Neural cell (in vitro differentiated cells): ENCODE measurements at regions not wholly inside any gene's neighbourhood (a gene's known extent, or its start where the extent isn't known, plus 50 kb on each side); places are given as distances from the start of the nearest gene placed in this dataset.

Source experiments
- H2AFZ ChIP-seq: fragments of 200-600, 300-800 bp; sonication (generic), shearing (Covaris generic); 2 replicates; pipeline ENCODE4 v1.6.0; 2014; ENCODE audit warnings: low read depth, mild to moderate bottlenecking, antibody characterized with exemption, low read length, moderate library complexity
- H3F3A ChIP-seq: fragments of 200-600 bp; shearing (Covaris generic); 2 replicates; pipeline ENCODE4 v1.6.1; 2016; ENCODE audit warnings: mild to moderate bottlenecking, moderate library complexity, mixed read lengths, antibody characterized with exemption, low read length; ENCODE audit not compliant: insufficient read depth, poor library complexity, severe bottlenecking
- H3K27ac ChIP-seq: fragments of 200-600, 300-800 bp; sonication (generic), shearing (Covaris generic); 2 replicates; pipeline ENCODE4 v1.5.1; 2014; ENCODE audit warnings: mild to moderate bottlenecking, low read length, moderate library complexity
- H3K27me3 ChIP-seq: fragments of 300-800, 200-600 bp; sonication (generic), shearing (Covaris generic); 2 replicates; pipeline ENCODE4 v1.6.0; 2014; ENCODE audit warnings: mild to moderate bottlenecking, low read depth, low read length, moderate library complexity; ENCODE audit not compliant: insufficient read depth
- H3K36me3 ChIP-seq: fragments of 300-800, 200-600 bp; sonication (generic), shearing (Covaris generic); 2 replicates; pipeline ENCODE4 v1.5.1; 2014; ENCODE audit warnings: mild to moderate bottlenecking, antibody characterized with exemption, low read length, moderate library complexity; ENCODE audit not compliant: insufficient read depth
- H3K4me2 ChIP-seq: fragments of 300-800, 200-600 bp; sonication (generic), shearing (Covaris generic); 2 replicates; pipeline ENCODE4 v1.6.0; 2014; ENCODE audit warnings: mild to moderate bottlenecking, low read length
- H3K4me3 ChIP-seq: fragments of 300-800, 200-600 bp; sonication (generic), shearing (Covaris generic); 2 replicates; pipeline ENCODE4 v1.5.1; 2014; ENCODE audit warnings: mild to moderate bottlenecking, low read length, moderate library complexity
- H3K79me2 ChIP-seq: fragments of 200-600 bp; shearing (Covaris generic); replicated peaks from 2 replicates; pipeline ENCODE4 v1.6.0; 2014; ENCODE audit warnings: mild to moderate bottlenecking, low read length, moderate library complexity; ENCODE audit not compliant: insufficient read depth
- H3K9ac ChIP-seq: fragments of 300-800, 200-600 bp; sonication (generic), shearing (Covaris generic); 2 replicates; pipeline ENCODE4 v1.6.1; 2016; ENCODE audit warnings: mild to moderate bottlenecking, low read length, mixed read lengths
- H3K9me2 ChIP-seq: fragments of 200-600 bp; shearing (Covaris generic); 2 replicates; pipeline ENCODE4 v1.6.1; 2016; ENCODE audit warnings: mild to moderate bottlenecking, low read length, mixed read lengths; ENCODE audit not compliant: insufficient read depth
- H3K9me3 ChIP-seq: fragments of 200-600, 300-800 bp; sonication (generic), shearing (Covaris generic); 2 replicates; pipeline ENCODE4 v1.6.1; 2016; ENCODE audit warnings: mild to moderate bottlenecking, mixed run types, low read length, moderate library complexity, mixed read lengths
- H4K20me1 ChIP-seq: fragments of 200-600 bp; shearing (Covaris generic); 2 replicates; pipeline ENCODE4 v1.6.1; 2016; ENCODE audit warnings: mild to moderate bottlenecking, mixed run types; ENCODE audit not compliant: insufficient read depth
- CTCF ChIP-seq: fragments of 450-650 bp; IDR thresholded peaks from 2 replicates; pipeline ENCODE4 v1.5.1; 2014; ENCODE audit warnings: antibody characterized with exemption, mild to moderate bottlenecking, moderate library complexity; ENCODE audit not compliant: poor library complexity, severe bottlenecking
- EP300 ChIP-seq: fragments of 450-650 bp; conservative IDR thresholded peaks from 2 replicates; pipeline ENCODE4 v1.6.1; 2014; ENCODE audit warnings: antibody characterized with exemption, mild to moderate bottlenecking, moderate library complexity; ENCODE audit not compliant: poor library complexity, severe bottlenecking
- EZH2 ChIP-seq: fragments of 200-600, 300-800 bp; shearing (Covaris generic), sonication (generic); IDR thresholded peaks from 2 replicates; pipeline ENCODE4 v1.6.1; 2014; ENCODE audit warnings: antibody characterized with exemption, low read length, borderline replicate concordance, mild to moderate bottlenecking; ENCODE audit not compliant: insufficient read depth, poor library complexity, severe bottlenecking
- MXI1 ChIP-seq: fragments of 450-650 bp; conservative IDR thresholded peaks from 2 replicates; pipeline ENCODE4 v1.6.1; 2014; ENCODE audit warnings: antibody characterized with exemption, mild to moderate bottlenecking; ENCODE audit not compliant: poor library complexity, severe bottlenecking
- POLR2AphosphoS5 ChIP-seq: IDR thresholded peaks from 2 replicates; pipeline ENCODE4 v1.6.1; 2012
- RAD21 ChIP-seq: fragments of 450-650 bp; conservative IDR thresholded peaks from 2 replicates; pipeline ENCODE4 v1.6.1; 2014; ENCODE audit warnings: antibody characterized with exemption, mild to moderate bottlenecking, moderate library complexity
- REST ChIP-seq: IDR thresholded peaks from 2 replicates; pipeline ENCODE4 v1.6.1; 2012; ENCODE audit warnings: borderline replicate concordance
- SMC3 ChIP-seq: fragments of 450-650 bp; conservative IDR thresholded peaks from 2 replicates; pipeline ENCODE4 v1.6.1; 2014; ENCODE audit warnings: antibody characterized with exemption, mild to moderate bottlenecking, moderate library complexity; ENCODE audit not compliant: poor library complexity
- TAF1 ChIP-seq: IDR thresholded peaks from 2 replicates; pipeline ENCODE4 v1.6.1; 2012; ENCODE audit warnings: low read depth

GRCh38 chr16:5325932-5326331, 228.3 kb upstream of the EEF2KMT start:
- H2AFZ ChIP-seq = no peak overlapping the region
- H3K9ac ChIP-seq = no peak overlapping the region
- TF ChIP-seq MXI1 = no peak
- no peak overlapping the region for H3K27ac ChIP-seq
- no peaks in the 10 kb centered on the region for H3K9me2 ChIP-seq
- no peaks in the 10 kb centered on the region for H3K36me3 ChIP-seq
- H3K4me3 ChIP-seq = no peak overlapping the region
- no peaks in the 10 kb centered on the region for H3K79me2 ChIP-seq
- H3K9me3 ChIP-seq = no peaks in the 10 kb centered on the region
- no peak overlapping the region for H3K4me2 ChIP-seq
- no peaks in the 10 kb centered on the region for H4K20me1 ChIP-seq
- no peaks in the 10 kb centered on the region for H3F3A ChIP-seq
- H3K27me3 ChIP-seq = no peaks in the 10 kb centered on the region

- Histone ChIP-seq H3K9ac (no peak overlapping the region), H3K36me3 (no peaks in the 10 kb centered on the region), H3K27me3 (no peaks in the 10 kb centered on the region), H3F3A (no peaks in the 10 kb centered on the region), H4K20me1 (no peaks in the 10 kb centered on the region), H3K4me3 (no peak overlapping the region), H3K9me2 (no peaks in the 10 kb centered on the region), H3K79me2 (no peaks in the 10 kb centered on the region), H3K9me3 (no peaks in the 10 kb centered on the region), H2AFZ (no peak overlapping the region), H3K4me2 (no peak overlapping the region), H3K27ac (no peak overlapping the region)
- no peak for TF ChIP-seq EP300
- no peak for TF ChIP-seq RAD21
- TF ChIP-seq MXI1 = no peak
- no peak for TF ChIP-seq EZH2
- TF ChIP-seq POLR2AphosphoS5 = no peak
- TF ChIP-seq SMC3 = no peak
- TF ChIP-seq CTCF = no peak
These were observed 225.9 kb upstream of the EEF2KMT start for GRCh38 chr16:5323284-5324141.

GRCh38 chr16:5321930-5322329, 224.3 kb upstream of the EEF2KMT start:
- no peaks in the 10 kb centered on the region for H3K79me2 ChIP-seq
- H3K9me3 ChIP-seq = no peaks in the 10 kb centered on the region
- TF ChIP-seq REST = no peak
- TF ChIP-seq MXI1 = no peak
- no peak for TF ChIP-seq CTCF
- no peak for TF ChIP-seq POLR2AphosphoS5
- TF ChIP-seq SMC3 = no peak
- no peak for TF ChIP-seq EZH2
- no peak for TF ChIP-seq EP300
- TF ChIP-seq RAD21 = no peak
- TF ChIP-seq TAF1 = no peak
- no peak overlapping the region for H3K4me3 ChIP-seq
- H3K4me2 ChIP-seq = no peak overlapping the region
- H3K27me3 ChIP-seq = no peaks in the 10 kb centered on the region
- no peaks in the 10 kb centered on the region for H3F3A ChIP-seq
- no peaks in the 10 kb centered on the region for H3K9me2 ChIP-seq
- no peak overlapping the region for H3K9ac ChIP-seq
- H4K20me1 ChIP-seq = no peaks in the 10 kb centered on the region
- H3K36me3 ChIP-seq = no peaks in the 10 kb centered on the region
- H3K27ac ChIP-seq = no peak overlapping the region
- H2AFZ ChIP-seq = no peak overlapping the region
